GM12872 (cell line): ENCODE measurements at regions not wholly inside any gene's neighbourhood (a gene's known extent, or its start where the extent isn't known, plus 50 kb on each side); places are given as distances from the start of the nearest gene placed in this dataset.

Source experiments
- CTCF ChIP-seq: IDR thresholded peaks from 3 replicates; pipeline ENCODE4 v1.5.1; 2011; ENCODE audit warnings: low read depth, mild to moderate bottlenecking, low read length, moderate library complexity; ENCODE audit not compliant: insufficient read depth

- no peak for TF ChIP-seq CTCF
These were observed 427.2 kb downstream of the USP25 start for GRCh38 chr21:16156841-16157489.

GRCh38 chr21:16159213-16159970, 429.6 kb downstream of the USP25 start:
- no peak for TF ChIP-seq CTCF

GRCh38 chr21:16159971-16160350, 430.2 kb downstream of the USP25 start:
- TF ChIP-seq CTCF, result no peak

GRCh38 chr21:16162953-16163352, 433.2 kb downstream of the USP25 start:
- no peak for TF ChIP-seq CTCF

- no peak for TF ChIP-seq CTCF
These were observed 439.3 kb downstream of the USP25 start for GRCh38 chr21:16169102-16169511.

GRCh38 chr21:16169779-16170178, 440.0 kb downstream of the USP25 start:
- TF ChIP-seq CTCF, result no peak

GRCh38 chr21:16176570-16176969, 446.8 kb downstream of the USP25 start:
- no peak for TF ChIP-seq CTCF
